Kidney (tissue), 13 donors: ENCODE measurements at regions not wholly inside any gene's neighbourhood (a gene's known extent, or its start where the extent isn't known, plus 50 kb on each side); places are given as distances from the start of the nearest gene placed in this dataset.

Experiments
- DNase-seq, 5 donors: peaks; one replicate each; pipeline ENCODE4 v3.0.0-alpha.2; 2013 to 2020
- FAIRE-seq: peaks from 2 replicates; lab custom pipeline; 2012; peaks lifted over from hg19 to GRCh38; lab: Jason Lieb, UNC
- H3K27ac ChIP-seq, 2 donors: one replicate each; pipeline ENCODE4 v1.7.0; 2013; ENCODE audit warnings: low read depth in 2 of 2, low read length in 2 of 2, inconsistent platforms in 1 of 2
- H3K27me3 ChIP-seq: one replicate; pipeline ENCODE4 v1.7.1; 2013; ENCODE audit warnings: low read length, inconsistent platforms; ENCODE audit not compliant: control insufficient read depth, insufficient read depth
- H3K36me3 ChIP-seq, 3 donors: one replicate each; pipeline versions ENCODE4 v1.7.0 to v1.7.1; 2013; ENCODE audit warnings: low read length in 3 of 3, control low read depth in 1 of 3, inconsistent platforms in 1 of 3; ENCODE audit not compliant: insufficient read depth in 3 of 3, control insufficient read depth in 2 of 3
- H3K4me1 ChIP-seq, 3 donors: one replicate each; pipeline versions ENCODE4 v1.7.0 to v1.7.1; 2013; ENCODE audit warnings: low read length in 3 of 3, inconsistent platforms in 1 of 3, low read depth in 1 of 3; ENCODE audit not compliant: control insufficient read depth in 2 of 3, insufficient read depth in 2 of 3
- H3K4me3 ChIP-seq, 3 donors: one replicate each; pipeline versions ENCODE4 v1.7.0 to v1.8.1; 2013; ENCODE audit warnings: low read length in 3 of 3, control low read depth in 1 of 3, inconsistent platforms in 1 of 3
- H3K9ac ChIP-seq, 3 donors: one replicate each; pipeline versions ENCODE4 v1.7.0 to v1.7.1; 2013; ENCODE audit warnings: low read length in 3 of 3, control low read depth in 1 of 3, inconsistent platforms in 1 of 3
- H3K9me3 ChIP-seq, 3 donors: one replicate each; pipeline versions ENCODE4 v1.7.0 to v1.7.1; 2013; ENCODE audit warnings: low read length in 3 of 3, control low read depth in 1 of 3, inconsistent platforms in 1 of 3; ENCODE audit not compliant: control insufficient read depth in 2 of 3, insufficient read depth in 1 of 3
- intact Hi-C: fragments of 100-400 bp; cut with DNase I; formaldehyde crosslinking; loops from one replicate; pipeline ENCODE4 v1.11.1; 2022
- TF ChIP-seq, protein P1 (sequence below): IDR thresholded peaks from 3 replicates; pipeline ENCODE4 v1.5.1; 2012; ENCODE audit warnings: mild to moderate bottlenecking, moderate library complexity, borderline replicate concordance; ENCODE audit not compliant: insufficient read depth; ENCODE audit errors: extremely low read depth
- donor health status: control.
- donor health status: control.
- donor health status: control.
- donor health status: control.
- donor health status: control.
- donor health status: DM: yes; HTN: yes; CAD: no.
- donor health status: Normal renal cell carcinoma (clear cell type).

DNA sequence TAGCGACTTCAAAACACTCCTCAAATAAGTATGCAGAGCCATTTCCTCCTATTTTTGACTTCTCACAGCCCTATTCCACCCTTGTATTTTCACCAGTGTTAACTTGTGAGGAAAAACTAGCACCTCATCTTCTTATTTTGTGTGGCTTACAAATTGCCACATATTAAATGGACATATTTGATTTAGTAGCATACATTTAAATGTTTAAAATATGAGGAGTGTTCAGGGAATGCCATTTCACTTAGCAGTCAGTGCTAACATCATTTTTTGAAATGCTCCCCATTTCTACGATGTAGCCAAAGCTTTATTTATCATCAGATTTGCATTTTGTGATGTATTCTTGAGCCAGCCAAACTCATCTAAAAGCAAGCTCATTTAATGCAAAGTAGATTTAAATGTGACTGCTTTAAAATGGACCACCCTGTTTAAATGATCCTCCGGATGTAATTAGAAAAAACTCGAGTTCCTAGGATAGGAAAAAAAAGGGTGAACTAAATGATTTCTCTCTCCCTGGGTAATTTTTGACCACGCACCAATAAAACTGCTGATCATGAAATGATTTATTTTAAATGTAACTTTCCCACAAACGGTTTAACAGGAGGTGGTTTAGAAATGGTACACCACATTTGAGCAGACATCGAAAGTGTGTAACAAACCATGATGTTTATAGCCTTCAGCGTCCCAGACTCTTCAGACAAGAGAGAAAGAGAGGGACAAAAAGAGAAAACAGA is 172.6 kb downstream of the CD83 start:
- FAIRE-seq = no peak
- H3K36me3 ChIP-seq = no peaks in the 10 kb centered on the region
- no peak overlapping the region for H3K9ac ChIP-seq
- TF ChIP-seq, protein P1, sequence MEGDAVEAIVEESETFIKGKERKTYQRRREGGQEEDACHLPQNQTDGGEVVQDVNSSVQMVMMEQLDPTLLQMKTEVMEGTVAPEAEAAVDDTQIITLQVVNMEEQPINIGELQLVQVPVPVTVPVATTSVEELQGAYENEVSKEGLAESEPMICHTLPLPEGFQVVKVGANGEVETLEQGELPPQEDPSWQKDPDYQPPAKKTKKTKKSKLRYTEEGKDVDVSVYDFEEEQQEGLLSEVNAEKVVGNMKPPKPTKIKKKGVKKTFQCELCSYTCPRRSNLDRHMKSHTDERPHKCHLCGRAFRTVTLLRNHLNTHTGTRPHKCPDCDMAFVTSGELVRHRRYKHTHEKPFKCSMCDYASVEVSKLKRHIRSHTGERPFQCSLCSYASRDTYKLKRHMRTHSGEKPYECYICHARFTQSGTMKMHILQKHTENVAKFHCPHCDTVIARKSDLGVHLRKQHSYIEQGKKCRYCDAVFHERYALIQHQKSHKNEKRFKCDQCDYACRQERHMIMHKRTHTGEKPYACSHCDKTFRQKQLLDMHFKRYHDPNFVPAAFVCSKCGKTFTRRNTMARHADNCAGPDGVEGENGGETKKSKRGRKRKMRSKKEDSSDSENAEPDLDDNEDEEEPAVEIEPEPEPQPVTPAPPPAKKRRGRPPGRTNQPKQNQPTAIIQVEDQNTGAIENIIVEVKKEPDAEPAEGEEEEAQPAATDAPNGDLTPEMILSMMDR = no peak
- no peak overlapping the region for H3K4me3 ChIP-seq
- H3K27me3 ChIP-seq = no peaks in the 10 kb centered on the region
- DNase-seq = no peak
- H3K27ac ChIP-seq = no peak overlapping the region
- intact Hi-C loops = no loop called here
- H3K9me3 ChIP-seq = no peaks in the 10 kb centered on the region
- peaks cover 0 to 19% (median 3%) of the 10 kb centered on the region in 3 donors for H3K4me1 ChIP-seq

DNA sequence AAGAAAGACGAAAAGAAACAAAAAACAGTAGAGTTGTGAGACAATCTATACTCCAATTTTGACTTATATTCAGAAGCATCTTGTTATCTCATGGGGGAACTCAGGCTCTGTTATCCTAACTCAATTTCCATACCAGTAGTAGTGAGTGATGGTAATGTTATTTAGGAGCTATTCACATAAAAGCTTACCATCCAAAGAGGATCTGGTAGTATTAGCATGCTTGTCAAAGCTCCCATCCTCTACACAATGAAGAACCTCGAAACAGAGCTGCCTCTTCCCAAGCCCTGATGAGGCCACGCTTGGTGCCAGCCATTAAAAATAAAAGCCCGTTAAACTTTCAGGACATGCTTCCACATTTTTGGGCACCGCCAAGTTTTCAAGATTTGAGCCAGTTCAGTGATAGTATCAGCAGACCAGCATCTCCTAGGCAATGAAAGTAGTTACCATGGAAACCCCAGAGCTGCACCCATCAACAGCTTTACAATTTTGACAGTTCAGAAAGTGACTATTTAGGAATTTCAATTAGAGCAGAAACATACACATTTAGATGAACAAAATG is 173.3 kb downstream of the CD83 start:
- Histone ChIP-seq H3K9ac (no peak overlapping the region), H3K27ac (no peak overlapping the region), H3K4me1 (peaks cover 2 to 19% (median 6%) of the 10 kb centered on the region in 3 donors), H3K9me3 (no peaks in the 10 kb centered on the region), H3K36me3 (no peaks in the 10 kb centered on the region), H3K27me3 (no peaks in the 10 kb centered on the region), H3K4me3 (no peak overlapping the region)
- DNase-seq (no peak), FAIRE-seq (no peak)
- TF ChIP-seq, protein P1 = no peak
- intact Hi-C loops = no loop called here

DNA sequence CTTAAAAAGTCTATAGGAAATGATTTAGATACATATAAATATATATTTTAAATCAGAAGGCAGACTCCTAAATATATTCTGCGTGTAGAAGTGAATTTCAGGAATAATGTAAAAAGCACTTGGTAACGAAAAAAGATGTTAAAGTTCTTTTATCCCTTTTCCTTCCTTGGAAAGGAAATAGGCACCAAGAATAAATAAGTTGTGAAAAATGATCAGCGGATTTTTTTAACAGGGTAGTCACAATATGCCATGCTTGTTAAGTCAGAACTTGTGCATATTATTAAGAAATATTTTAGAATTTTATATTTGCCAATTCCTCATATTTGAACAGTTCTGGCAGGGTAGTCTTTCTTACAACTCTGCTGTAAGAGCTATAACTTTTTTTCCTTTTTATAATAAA is 173.8 kb downstream of the CD83 start:
- no peak overlapping the region for H3K4me3 ChIP-seq
- no peak overlapping the region for H3K9ac ChIP-seq
- H3K27ac ChIP-seq = no peak overlapping the region
- no peaks in the 10 kb centered on the region for H3K9me3 ChIP-seq
- DNase-seq = no peak
- FAIRE-seq = no peak
- intact Hi-C loops = no loop called here
- H3K27me3 ChIP-seq = no peaks in the 10 kb centered on the region
- no peaks in the 10 kb centered on the region for H3K36me3 ChIP-seq
- TF ChIP-seq, protein P1 = no peak
- peaks cover 2 to 19% (median 6%) of the 10 kb centered on the region in 3 donors for H3K4me1 ChIP-seq
